Vagina (tissue), 2 donors: ENCODE measurements at regions not wholly inside any gene's neighbourhood (a gene's known extent, or its start where the extent isn't known, plus 50 kb on each side); places are given as distances from the start of the nearest gene placed in this dataset.

Source experiments
- DNase-seq, 2 donors: peaks; one replicate each; pipeline ENCODE4 v3.0.0-alpha.2; 2017; ENCODE audit errors: extremely low spot score in 2 of 2
- H3K27ac ChIP-seq: fragments of 200-600 bp; sonication (generic); one replicate; pipeline ENCODE4 v1.5.1; 2019
- H3K27me3 ChIP-seq: fragments of 200-600 bp; sonication (generic); one replicate; pipeline ENCODE4 v1.5.1; 2019
- H3K36me3 ChIP-seq, 2 donors: fragments of 200-600 bp; sonication (generic); one replicate each; pipeline ENCODE4 v1.5.1; 2017 to 2019
- H3K4me1 ChIP-seq: fragments of 200-600 bp; sonication (generic); one replicate; pipeline ENCODE4 v1.5.1; 2019
- H3K4me3 ChIP-seq, 2 donors: fragments of 200-600 bp; sonication (generic); 1 replicate in 1 of 2; 2 replicates in 1 of 2; pipeline ENCODE4 v1.5.1; 2016 to 2019
- H3K9me3 ChIP-seq: fragments of 200-600 bp; sonication (generic); one replicate; pipeline ENCODE4 v1.5.1; 2019
- POLR2A ChIP-seq, 2 donors: fragments of 450-650 bp; IDR thresholded peaks; one replicate each; pipeline ENCODE4 v1.6.1; 2017; ENCODE audit warnings: antibody characterized with exemption in 2 of 2, mild to moderate bottlenecking in 2 of 2, moderate library complexity in 2 of 2
- POLR2AphosphoS5 ChIP-seq, 2 donors: sonication (generic); formaldehyde crosslinking; IDR thresholded peaks; one replicate each; pipeline ENCODE4 v1.9.0; 2017; ENCODE audit warnings: antibody characterized with exemption in 2 of 2, mild to moderate bottlenecking in 2 of 2, low read depth in 1 of 2; ENCODE audit not compliant: insufficient read depth in 1 of 2
- intact Hi-C: fragments of 100-400 bp; cut with DNase I; formaldehyde crosslinking; loops from one replicate; pipeline ENCODE4 v1.15.1; 2023
- TF ChIP-seq, protein P1 (sequence below), 3 experiments: fragments of 450-650 bp in 2 of 3; fragments of 200-600 bp in 1 of 3; sonication (generic) in 1 of 3; IDR thresholded peaks; one replicate each; pipeline ENCODE4 v1.5.1; 2017 to 2019; ENCODE audit warnings: antibody characterized with exemption in 3 of 3, mild to moderate bottlenecking in 2 of 3, moderate library complexity in 2 of 3

GRCh38 chr2:207313947-207314346 is 148.2 kb upstream of the KLF7 start:
- TF ChIP-seq POLR2A (IDR thresholded peaks at IDR 0.05) (no peak), POLR2AphosphoS5 (IDR thresholded peaks at IDR 0.05; ENCODE audit: insufficient read depth in 1 of 2, low read depth in 1 of 2) (no peak)
- TF ChIP-seq, protein P1, sequence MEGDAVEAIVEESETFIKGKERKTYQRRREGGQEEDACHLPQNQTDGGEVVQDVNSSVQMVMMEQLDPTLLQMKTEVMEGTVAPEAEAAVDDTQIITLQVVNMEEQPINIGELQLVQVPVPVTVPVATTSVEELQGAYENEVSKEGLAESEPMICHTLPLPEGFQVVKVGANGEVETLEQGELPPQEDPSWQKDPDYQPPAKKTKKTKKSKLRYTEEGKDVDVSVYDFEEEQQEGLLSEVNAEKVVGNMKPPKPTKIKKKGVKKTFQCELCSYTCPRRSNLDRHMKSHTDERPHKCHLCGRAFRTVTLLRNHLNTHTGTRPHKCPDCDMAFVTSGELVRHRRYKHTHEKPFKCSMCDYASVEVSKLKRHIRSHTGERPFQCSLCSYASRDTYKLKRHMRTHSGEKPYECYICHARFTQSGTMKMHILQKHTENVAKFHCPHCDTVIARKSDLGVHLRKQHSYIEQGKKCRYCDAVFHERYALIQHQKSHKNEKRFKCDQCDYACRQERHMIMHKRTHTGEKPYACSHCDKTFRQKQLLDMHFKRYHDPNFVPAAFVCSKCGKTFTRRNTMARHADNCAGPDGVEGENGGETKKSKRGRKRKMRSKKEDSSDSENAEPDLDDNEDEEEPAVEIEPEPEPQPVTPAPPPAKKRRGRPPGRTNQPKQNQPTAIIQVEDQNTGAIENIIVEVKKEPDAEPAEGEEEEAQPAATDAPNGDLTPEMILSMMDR (IDR thresholded peaks at IDR 0.05) = no peak
- Histone ChIP-seq H3K9me3 (no peaks in the 10 kb centered on the region), H3K36me3 (no peaks in the 10 kb centered on the region), H3K4me1 (no peaks in the 10 kb centered on the region), H3K27me3 (no peaks in the 10 kb centered on the region), H3K4me3 (no peak overlapping the region), H3K27ac (no peak overlapping the region)
- intact Hi-C loops = no loop called here
- DNase-seq = no peak

GRCh38 chr2:207315131-207315530 is 149.4 kb upstream of the KLF7 start:
- Histone ChIP-seq H3K36me3 (no peaks in the 10 kb centered on the region), H3K27me3 (no peaks in the 10 kb centered on the region), H3K4me3 (no peak overlapping the region), H3K27ac (no peak overlapping the region), H3K4me1 (no peaks in the 10 kb centered on the region), H3K9me3 (no peaks in the 10 kb centered on the region)
- DNase-seq = no peak
- intact Hi-C loops = no loop called here
- TF ChIP-seq, protein P1 (IDR thresholded peaks at IDR 0.05) = no peak
- no peak for TF ChIP-seq POLR2A (IDR thresholded peaks at IDR 0.05)
- TF ChIP-seq POLR2AphosphoS5 (IDR thresholded peaks at IDR 0.05; ENCODE audit: insufficient read depth in 1 of 2, low read depth in 1 of 2) = no peak

DNA sequence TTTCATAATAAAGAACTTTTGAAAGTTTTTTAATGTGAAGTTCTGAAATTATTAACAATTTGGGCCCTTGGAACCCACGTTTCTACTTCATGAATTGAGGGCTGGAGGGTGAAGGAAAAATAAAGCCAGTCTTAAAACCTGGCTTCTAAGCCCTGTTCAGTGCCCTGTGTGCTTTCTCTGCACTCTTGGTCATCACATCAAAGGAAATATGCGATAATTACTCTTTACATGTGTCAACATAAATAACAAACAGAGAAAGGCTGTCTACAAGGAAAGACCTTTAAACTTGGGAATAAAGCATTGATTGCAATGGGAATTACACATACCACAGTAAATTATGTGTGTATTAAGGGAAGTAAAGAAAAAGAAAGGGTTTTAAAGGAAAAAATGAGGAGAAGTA is 150.7 kb upstream of the KLF7 start:
- Histone ChIP-seq H3K9me3 (no peaks in the 10 kb centered on the region), H3K27me3 (no peaks in the 10 kb centered on the region), H3K4me3 (no peak overlapping the region), H3K4me1 (no peaks in the 10 kb centered on the region), H3K27ac (no peak overlapping the region), H3K36me3 (no peaks in the 10 kb centered on the region)
- no peak for DNase-seq
- intact Hi-C loops = no loop called here
- TF ChIP-seq POLR2AphosphoS5 (IDR thresholded peaks at IDR 0.05; ENCODE audit: insufficient read depth in 1 of 2, low read depth in 1 of 2) (no peak), POLR2A (IDR thresholded peaks at IDR 0.05) (no peak)
- TF ChIP-seq, protein P1 (IDR thresholded peaks at IDR 0.05) = no peak

DNA sequence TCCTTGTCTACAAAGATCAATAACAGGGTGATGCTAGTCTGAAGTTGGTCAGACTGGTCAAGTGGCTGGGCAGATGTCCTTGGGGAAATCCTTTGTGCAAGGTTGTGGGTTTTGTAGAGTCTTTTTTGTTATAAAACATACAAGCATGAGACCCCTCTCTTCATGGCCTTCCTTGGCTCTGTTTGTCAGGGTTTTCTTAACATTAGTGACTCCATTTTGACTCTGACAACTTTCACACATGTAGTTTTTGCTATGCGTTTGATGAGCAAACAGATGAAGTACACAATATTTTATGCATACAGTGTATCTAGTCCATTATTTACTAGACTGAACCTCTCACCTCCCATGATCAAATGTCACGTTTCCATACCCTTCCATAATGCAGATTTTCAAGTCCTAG is 151.2 kb upstream of the KLF7 start:
- no peaks in the 10 kb centered on the region for H3K4me1 ChIP-seq
- no peaks in the 10 kb centered on the region for H3K9me3 ChIP-seq
- intact Hi-C loops = no loop called here
- no peak overlapping the region for H3K4me3 ChIP-seq
- no peak for DNase-seq
- TF ChIP-seq POLR2AphosphoS5 (IDR thresholded peaks at IDR 0.05; ENCODE audit: insufficient read depth in 1 of 2, low read depth in 1 of 2) = no peak
- TF ChIP-seq POLR2A (IDR thresholded peaks at IDR 0.05) = no peak
- TF ChIP-seq, protein P1 (IDR thresholded peaks at IDR 0.05) = no peak
- no peaks in the 10 kb centered on the region for H3K36me3 ChIP-seq
- no peaks in the 10 kb centered on the region for H3K27me3 ChIP-seq
- H3K27ac ChIP-seq = no peak overlapping the region

DNA sequence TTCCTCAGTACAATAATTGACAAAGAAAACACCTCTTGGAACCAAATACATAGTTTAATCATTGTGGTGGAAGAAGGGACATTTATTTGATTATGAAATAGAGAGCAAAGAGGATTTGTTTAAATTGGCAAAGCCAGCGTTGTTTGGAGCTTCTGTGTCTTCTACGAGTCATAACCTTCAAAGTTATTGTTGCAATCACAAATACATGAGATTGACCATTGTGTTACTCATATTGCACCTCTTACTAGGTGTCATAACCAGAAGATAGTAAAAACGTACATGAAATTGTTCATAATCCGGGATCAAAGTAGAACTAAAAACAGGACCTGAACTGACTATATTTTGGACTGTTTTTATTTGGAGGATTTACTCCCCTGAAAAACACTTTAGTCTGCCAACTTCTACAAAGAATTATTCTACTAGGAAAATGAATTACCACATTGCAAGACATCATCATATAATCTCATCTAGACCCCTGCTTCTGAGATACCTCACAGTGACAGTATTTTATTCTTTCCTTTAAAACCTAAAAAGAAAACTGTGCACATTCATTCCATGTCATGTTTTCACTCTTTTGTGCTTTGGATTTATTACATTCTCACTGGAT is 151.7 kb upstream of the KLF7 start:
- H3K36me3 ChIP-seq = no peaks in the 10 kb centered on the region
- H3K27ac ChIP-seq = no peak overlapping the region
- H3K4me3 ChIP-seq = no peak overlapping the region
- no peak for TF ChIP-seq POLR2A (IDR thresholded peaks at IDR 0.05)
- no peak for TF ChIP-seq POLR2AphosphoS5 (IDR thresholded peaks at IDR 0.05; ENCODE audit: insufficient read depth in 1 of 2, low read depth in 1 of 2)
- TF ChIP-seq, protein P1 (IDR thresholded peaks at IDR 0.05) = no peak
- intact Hi-C loops = no loop called here
- H3K9me3 ChIP-seq = no peaks in the 10 kb centered on the region
- no peaks in the 10 kb centered on the region for H3K4me1 ChIP-seq
- DNase-seq = no peak
- no peaks in the 10 kb centered on the region for H3K27me3 ChIP-seq
